GM19438 (cell line): ENCODE measurements at regions not wholly inside any gene's neighbourhood (a gene's known extent, or its start where the extent isn't known, plus 50 kb on each side); places are given as distances from the start of the nearest gene placed in this dataset.
"Not testable (repeated sequence)": the region's sequence is repeated elsewhere in the genome, so short reads cannot be mapped to it uniquely, and the experiment has no call there.

Source experiments
- ATAC-seq: cut with Tn5 transposase; IDR thresholded peaks from one replicate; pipeline ENCODE4 v1.9.1; 2021; ENCODE audit warnings: low read depth; ENCODE audit not compliant: unreplicated experiment

DNA sequence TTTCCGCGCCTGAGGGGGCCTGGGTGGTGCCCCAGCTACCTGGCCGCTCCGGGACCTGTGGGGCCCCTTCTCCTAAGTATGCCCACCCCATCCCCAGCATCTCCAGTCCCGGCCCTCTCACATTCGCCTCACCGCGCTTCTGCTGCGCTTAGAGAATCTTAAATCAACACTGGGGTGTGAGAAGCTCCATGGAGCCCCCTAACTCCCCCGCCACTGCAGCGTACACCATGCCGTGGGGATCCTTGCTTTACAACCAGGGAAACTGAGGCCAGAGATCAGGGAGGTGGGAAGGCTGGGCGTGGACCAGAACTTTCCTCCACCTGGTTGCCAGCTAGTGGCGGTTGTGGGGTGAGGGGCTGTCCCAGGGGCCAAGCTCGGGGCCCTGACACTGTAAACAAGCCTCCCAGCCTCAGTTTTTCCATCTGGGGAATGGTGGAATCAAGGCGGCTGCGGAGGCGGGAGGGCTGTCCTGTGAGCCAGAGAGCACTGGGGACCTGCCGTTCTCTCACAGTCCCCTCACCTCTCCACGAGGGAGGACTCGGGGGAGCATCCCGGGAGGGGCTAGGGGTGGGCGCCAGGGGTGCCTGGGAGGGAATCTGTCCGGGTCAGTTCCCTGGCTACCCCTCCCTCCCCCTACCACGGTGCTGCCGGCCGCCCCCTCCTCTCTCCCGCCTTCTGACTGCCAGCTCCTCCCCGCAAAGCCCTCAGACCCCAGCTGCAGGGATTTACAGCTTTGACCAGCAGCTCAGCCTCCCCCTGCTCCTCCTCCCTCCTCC lies 161.2 kb downstream of the C9orf50 start:
- ATAC-seq = no peak

DNA sequence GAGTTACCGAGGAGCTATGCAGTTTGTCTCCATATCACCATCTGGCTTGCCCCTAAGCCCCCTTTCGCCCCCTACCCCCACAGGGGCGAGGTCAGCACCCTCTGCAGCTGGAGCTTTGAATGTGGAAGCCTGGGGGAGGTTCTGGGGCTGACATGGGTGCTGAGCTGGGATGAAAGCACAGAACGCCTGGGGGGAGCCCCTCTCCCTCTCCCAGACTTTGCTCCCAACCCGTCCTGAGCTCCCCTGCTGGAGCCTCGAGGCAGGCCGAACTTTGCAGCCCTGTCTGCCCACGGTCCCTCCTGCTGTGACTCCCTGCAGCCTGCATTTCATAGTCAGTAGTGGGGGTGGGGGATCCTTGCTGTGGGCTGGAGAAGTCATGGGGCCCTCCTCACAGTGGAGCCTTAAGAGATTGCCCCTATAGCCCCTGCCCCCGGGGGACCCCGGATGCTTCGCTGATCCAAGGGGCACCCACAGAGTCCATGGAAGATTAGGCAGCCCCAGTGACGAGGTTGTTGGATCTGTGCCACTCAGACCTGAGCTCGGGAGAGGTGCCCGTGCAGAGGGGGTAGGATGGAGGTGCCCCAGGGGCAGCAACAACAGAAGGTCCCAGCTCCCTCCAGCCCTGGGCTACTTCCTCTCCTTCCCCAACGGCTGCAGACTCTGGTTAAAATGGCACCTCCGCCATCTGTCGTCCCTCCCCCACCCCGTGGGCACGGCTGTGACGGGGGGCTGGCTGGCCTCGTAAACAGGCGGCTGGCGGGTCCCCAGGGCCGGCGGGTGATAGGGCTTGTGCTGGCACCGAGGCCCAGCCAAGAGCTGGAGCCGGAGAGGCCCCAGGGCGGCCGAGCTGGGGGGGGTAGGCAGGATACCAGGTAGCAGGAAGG lies 162.0 kb downstream of the C9orf50 start:
- ATAC-seq = no peak

DNA sequence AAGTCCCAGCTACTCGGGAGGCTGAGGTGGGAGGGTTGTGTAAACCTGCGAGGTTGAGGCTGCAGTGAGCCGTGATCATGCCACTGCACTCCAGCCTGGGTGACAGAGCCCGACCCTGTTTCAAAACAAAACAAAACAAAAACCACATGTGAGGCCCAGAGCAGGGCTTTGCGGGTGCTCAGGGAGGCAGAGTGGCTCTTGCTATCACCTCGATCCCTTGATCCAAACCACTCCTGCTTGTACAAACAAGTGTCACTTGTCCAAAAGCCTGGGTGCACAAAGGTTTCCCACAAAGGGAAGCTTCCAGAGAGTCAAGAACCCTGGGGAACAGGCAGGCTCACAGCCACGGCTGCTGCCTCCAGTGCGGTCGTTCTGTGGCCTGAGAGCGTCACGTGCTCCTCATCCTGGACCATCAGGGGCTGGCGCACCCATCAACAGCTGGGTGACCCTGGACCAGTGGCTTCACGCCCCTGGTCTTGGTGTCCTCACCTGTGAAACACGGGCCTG lies 162.7 kb downstream of the C9orf50 start:
- peak; percentile 50 for ATAC-seq

DNA sequence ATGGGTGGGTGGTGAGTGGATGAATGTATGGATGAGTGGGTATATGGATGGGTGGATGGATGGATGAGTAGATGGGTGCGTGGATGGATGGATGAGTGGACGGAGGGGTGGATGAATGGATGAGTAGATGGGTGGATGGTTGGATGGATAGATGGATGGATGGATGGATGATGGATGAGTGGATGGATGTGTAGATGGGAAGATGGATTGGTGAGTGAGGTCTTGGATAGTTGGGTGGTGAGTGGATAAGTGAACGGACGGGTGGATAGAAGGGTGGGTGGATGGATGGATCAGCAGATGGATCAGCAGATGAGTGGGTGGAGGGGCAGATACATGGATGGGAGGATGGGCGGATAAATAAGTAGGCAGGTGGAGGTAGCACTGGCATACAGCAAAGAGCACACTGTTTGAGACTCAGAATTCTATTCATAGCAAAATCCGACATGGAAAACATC lies 163.5 kb downstream of the C9orf50 start:
- ATAC-seq = no peak

DNA sequence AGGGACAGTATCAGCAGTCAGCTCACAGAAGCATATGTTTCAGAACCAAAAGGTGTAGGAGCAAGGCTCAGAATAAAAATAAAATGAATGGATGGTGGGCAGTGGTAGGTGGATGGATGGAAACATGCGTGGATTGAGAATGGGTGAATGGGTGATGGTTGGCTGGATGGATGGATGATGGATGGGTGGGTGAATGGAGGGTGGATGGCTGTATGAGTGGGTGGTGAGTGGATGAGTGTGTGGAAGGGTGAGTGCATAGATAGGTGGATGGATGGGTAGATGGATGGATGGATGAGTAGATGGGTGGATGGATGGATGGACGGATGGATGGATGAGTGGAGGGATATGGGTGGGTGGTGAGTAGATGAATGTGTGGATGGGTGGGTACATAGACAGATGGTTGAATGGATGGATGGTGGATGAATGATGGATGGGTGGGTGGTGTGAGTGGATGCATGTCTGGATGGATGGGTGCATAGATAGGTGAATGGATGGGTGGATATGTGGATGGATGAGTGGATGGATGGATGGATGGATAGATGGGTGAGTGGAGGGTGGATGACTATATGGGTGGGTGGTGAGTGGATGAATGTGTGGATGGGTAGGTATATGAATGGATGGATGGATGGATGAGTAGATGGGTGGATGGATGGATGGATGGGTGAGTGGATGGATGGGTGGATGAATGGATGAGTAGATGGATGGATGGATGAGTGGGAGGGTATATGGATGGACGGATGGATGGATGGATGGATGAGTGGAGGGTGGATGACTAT lies 164.2 kb downstream of the C9orf50 start:
- no peak for ATAC-seq

DNA sequence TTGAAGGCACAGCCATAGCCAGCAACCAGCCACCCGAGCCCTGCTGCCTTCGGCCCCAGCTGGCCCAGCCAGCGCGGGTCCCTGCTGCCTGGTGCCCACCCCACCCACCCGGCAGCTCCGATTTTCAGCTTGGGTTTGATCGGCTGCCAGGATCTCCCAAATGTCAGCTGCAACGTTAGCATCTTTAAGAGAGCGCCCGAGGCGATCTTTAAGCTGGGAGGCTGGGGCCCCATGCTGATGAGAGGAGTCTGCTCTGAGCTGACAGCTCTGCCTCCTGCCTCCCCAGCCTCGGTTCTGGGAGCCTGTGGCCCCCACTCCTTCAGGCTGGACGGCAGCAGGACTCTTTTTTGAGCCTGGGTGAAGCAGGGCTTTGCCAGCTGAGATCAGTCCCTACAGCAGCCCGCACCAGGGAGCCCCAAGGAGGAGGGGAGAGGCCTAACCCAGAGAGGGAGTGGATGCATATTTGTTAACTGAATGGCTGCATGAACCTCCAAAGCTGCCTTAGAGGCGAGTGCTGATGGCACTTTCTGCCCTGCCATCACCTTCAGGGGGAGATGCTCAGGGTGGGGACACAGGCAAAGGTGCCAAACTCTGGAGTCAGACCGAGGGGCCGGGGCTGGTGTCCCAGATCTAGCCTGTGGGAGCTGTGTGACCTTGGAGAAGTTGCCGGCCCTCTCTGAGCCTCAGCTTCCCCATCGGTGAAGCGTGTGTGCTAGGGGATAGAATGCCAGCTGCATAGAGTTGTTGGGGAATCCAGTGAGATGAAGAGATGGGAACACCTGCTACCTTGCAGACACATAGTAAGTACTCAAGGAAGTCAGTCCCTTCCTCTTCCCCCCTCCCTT lies 165.5 kb downstream of the C9orf50 start:
- no peak for ATAC-seq

DNA sequence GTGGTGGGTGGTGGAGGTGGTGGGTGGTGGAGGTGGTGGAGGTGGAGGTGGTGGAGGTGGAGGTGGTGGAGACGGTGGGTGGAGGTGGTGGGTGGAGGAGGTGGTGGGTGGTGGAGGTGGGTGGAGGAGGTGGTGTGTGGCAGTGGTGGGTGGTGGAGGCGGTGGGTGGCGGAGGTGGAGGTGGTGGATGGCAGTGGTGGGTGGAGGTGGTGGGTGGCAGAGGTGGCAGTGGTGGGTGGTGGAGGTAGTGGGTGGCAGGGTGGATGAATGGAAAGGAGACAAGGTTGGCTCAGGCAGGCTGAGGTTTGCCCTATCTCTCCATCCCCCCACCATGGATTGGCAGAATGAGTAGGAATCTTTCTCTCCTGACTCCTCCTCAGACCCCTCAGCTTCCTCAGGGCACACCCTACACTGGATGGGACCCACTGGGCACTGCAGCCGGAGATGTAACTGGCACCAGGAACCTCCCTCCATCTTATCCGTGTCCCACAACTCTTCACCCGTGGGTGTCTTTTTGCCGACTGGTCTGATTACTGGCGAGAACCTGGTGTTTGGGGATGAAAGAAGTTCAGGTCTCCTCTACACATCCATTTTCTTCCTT lies 166.3 kb downstream of the C9orf50 start:
- ATAC-seq = no peak

DNA sequence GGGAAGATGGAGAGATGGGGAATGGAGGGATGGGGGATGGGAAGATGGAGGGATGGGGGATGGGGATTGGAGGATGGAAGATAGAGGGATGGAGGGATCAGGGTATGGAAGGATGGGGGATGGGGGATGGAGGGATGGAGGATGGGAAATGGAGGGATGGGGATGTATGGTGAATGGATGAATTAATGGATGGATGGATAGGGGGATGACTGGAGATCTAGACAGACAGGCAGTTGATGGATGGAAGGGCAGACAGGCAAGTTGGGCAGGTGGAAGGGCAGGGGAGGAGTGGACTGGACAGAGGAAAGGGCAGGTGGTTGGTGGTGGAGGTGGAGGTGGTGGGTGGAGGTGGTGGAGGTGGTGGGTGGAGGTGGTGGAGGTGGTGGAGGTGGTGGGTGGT lies 167.2 kb downstream of the C9orf50 start:
- no peak for ATAC-seq

DNA sequence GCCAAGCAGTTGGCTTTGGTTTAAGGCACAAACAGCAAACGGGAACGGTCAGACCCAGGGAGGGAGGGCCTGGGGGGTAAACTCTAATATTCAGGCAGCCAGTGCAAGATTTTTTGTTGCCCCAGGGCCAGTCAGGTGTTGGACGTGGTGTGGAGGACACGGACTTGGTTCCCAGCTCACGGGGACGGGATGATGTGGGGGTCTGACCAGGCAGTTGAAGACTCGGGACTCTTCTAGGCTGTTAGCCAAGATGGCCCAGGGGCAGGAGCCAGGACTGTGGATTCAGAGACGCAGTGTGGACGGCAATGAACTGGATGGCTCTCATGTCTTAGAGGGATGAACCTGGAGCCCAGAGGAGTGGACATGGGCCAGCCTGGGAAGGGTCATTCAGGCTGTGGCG lies 169.2 kb downstream of the C9orf50 start:
- no peak for ATAC-seq

DNA sequence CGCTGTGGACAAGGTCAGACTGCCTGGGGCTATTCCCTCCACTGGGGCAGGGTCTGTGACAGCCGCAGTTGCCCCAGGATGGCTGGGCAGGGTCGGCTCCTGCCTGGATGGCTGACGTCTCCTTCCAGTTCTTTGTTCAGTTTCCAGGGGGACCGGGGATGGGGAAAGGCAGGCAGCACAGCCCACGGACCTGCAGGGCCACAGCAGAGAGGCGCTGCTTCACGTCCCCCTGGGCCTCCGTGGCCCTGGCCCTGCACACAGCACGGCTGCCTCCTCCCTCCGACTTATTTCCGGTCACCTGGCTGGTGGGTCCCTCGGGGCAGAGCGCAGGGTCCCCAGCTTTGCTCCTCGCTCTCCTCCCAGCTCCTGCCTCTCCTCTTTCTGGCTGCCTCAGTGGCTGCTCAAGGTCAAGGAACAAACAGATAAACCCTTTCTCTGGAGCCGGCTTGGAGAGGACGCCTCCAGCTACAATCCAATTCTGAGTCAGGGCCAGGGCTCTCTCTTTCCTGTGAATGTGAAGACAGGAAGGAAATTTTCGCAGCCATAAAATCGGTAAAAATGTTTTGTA lies 169.7 kb downstream of the C9orf50 start:
- ATAC-seq = no peak

DNA sequence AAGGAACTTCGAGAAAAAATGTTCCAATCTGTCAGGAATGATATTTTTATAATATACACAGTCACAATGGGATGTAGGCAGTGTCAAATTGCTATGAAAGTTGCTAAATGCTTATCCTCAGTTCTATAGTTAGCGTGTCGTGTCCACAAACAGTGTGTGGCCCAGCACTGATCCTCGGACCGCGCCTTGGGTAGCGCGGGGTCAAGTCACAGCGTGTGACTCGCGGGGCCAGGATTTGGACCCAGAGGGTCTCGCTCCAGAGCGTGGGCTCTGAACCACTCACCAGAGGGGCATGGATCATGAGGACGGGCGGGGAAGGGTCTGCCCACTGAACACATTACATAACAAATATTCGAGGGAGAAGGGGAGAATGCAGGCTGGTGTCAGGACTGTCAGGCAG lies 171.8 kb downstream of the C9orf50 start:
- ATAC-seq = no peak

DNA sequence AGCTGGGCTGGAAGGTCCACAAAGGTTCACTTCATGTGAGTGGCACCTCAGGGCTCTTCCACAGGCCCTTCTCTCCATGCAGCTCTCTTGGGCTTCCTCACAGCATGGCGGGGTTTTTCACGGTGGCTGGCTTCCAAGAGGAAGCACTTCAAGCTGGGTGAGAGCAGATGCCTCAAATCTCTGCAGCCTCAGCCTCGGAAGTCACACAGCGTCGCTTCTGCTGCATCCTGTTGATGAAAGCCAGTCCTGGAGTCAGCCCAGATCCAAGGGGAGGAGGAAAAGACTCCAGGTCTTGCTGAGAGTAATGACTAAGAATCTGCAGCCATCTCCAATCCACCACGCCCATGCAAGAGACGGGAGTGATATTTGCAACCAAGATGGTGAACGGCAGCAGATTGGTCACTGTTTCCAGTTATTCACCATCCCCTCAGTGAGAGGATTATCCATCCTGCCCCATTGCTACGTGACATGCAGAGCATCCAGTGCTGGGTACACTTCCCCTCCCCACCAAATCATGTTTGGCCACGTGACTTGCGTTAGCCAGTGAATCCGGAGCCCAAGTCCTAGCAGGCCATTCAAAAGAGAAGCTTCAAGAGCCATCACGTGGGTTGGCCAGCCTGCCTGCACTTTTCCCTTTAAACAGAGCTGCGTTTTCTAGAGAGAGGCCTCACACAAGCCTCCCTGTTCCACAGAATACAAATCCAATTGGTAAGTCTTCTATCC lies 173.9 kb downstream of the C9orf50 start:
- ATAC-seq = no peak

DNA sequence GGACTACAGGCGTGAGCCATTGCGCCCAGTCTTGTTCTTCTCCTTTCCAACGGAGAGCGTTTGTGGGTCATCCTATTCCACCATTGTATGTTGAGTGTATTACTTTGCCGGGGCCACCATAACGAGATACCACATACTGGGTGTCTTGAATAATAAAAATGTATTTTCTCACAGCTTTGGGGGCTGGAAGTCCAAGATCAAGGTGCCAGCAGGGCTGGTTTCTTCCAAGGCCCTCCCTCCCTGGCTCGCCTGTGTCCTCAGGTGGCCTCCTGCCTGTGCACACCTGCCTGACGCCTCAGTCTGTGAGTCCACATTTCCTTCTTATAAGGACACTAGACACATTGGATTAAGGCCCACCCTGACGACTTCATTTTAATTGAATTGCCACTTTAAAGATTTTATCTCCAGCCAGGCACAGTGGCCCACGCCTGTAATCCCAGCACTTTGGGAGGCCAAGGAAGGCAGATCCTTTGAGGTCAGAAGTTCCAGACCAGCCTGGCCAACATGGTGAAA lies 175.1 kb downstream of the C9orf50 start:
- ATAC-seq = no peak

DNA sequence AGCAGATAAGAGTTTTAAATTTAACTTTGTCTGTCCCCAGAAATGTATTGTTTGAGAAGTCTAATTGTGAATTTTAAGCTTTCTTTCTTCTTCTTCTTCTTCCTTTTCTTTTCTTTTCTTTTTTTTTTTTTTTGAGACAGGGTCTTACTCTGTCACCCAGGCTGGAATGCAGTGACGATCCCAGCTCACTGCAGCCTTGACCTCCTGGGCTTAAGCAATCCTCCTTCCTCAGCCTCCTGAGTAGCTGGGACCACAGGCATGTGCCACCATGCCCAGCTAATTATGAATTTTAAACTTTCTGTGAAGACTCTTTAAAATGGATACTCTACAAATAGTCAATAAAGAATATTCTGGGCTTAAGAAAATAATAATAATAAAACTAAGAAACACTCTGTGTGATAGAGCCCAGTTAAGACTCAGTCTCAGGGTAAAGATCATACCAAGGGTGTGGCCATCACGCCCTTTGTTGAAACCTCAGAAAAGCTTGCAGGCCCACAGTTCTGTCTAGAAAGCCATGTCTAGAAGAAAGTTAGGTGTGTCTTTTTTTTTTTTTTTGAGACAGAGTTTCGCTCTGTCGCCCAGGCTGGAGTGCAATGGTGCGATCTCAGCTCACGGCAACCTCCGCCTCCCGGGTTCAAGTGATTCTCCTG lies 177.3 kb downstream of the C9orf50 start:
- ATAC-seq = not testable (repeated sequence)

DNA sequence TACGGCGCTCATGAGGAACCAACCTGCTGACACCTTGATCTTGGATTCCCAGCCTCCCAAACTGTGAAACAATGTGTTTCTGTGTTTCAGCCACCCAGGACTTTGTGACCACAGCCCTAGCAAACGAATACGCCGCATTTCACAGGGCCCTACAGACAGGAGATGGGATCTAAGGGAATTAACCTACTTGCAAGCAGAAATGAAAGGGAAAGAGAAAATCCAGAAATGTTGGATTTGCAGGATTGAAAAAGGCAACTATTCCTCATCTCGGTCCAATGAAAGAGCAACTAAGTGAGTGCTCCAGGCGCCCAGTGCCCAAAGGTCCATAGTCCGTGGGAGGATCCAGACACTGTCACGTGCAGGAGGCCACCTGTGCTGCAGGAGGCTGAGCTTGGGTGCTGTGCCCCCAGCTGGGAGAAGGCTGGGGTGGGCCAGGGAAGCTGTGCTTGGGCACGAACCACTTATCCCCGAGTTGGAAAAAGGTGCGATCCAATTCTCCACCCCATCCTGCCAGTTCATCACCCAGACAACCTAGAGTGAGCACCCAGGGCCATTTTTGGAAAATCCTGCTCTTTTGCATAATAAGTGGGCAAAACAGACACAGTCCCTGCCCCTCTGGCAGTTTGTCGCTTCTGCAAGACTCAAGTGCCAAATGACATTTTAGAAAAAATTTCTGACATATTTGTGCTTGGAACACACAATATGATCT lies 177.9 kb downstream of the C9orf50 start:
- no peak for ATAC-seq

DNA sequence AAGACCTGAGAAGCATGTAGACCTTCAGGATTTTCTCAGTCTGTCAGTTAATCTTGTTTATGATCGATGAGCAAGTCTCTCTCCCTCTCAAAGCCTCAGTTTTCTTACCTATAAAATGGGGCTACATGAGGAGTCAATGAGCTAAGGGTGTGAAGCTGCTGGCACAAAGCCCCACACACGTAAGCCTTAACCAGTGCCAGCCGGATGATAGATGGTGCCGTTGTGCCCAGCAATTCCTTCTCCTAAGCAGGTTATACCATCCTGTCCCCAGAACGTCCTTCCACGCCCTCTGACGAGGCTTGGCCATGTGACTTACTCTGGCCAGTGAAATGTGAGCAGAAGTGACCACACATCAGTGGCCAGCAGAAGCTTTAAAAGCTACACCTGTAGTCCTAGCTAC lies 179.0 kb downstream of the C9orf50 start:
- no peak for ATAC-seq
